GM19240 (cell line): ENCODE measurements at regions not wholly inside any gene's neighbourhood (a gene's known extent, or its start where the extent isn't known, plus 50 kb on each side); places are given as distances from the start of the nearest gene placed in this dataset.

Experiments
- DNase-seq: peaks from one replicate; pipeline ENCODE4 v3.0.0; 2011; ENCODE audit warnings: low spot score; ENCODE audit not compliant: insufficient read length

DNA sequence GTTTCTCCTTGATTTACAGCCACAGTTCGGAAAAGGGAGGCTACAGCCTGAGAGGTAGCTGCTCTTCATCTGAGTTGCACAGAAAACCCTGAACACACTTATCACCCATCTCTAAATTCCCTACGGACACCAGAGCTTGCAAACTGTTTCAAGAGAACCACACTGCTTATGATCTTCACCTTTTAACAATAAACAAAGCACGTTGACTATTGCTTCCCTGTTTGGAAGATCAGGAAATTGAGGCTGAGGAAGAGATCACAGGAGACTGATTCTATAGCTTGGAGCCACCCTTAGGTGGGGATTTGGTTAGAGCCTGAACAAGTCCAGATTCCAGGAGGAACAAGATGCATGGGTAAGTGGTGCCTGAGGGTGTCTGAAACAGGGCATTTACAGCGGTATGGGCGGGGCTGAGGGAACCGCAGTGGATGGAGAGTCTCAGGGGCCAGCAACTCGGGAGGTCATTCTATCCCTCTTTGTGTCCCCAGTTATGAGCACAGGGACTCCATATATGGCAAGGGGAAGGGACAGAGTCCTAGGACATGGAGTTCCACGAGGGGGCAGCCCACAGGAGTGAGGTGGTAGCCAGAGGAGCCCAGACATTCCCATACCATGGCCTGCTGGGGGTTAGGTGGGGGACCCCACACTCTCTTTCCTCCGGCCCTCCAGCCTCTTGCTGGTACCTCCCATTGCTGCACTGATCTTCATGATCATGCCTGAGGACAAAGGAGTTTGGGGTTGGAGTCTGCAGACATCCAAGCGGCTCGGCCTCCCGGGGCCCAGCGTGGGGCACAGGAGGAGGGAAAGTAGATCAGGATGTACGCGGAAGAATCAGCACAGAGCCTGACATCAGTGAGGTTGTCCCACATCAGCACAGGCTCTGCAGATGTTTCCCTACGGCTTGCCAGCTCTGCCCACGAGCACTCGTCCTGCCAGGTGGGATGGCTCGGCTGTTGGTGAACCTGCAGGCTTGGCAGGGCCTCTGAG is 162.3 kb upstream of the ZNF536 start:
- DNase-seq, result no peak

DNA sequence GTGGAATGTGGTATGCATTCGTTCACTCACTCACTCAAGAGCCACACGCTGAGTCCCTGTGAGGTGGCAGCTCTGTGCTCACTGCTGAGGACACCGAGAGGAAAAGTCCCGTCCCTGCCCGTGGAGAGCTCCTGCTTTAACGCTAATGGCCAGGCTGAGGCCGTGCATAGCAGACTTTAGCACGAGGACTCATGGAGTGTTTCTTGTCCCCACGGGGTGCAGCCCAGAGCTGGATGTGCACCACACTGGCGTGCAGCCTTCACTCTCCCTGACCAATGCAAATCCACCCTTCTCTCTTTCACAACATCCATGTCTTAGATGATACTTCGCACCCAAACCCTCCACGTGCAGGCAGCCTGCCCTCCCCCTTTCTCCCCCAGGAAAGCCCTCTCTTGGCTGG is 159.6 kb upstream of the ZNF536 start:
- no peak for DNase-seq

DNA sequence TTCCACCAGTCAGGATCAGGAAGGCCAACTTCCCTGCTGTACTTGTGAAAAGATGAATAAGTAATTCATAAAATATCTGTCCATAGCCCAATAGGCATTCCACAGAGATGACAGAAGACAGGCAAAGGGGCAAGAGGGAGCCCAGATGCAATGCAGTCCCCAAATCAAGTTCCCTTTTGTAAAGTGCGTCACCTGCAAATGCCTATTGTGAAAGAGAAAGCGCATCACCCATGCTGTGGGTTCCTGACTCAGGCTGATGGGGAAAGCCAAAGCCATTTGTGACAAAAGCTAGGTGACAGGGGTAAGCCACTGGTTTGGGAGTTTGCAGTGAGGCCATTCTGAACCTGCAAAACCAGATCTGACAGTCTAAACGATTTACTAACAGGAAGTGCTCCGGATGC is 157.5 kb upstream of the ZNF536 start:
- no peak for DNase-seq

DNA sequence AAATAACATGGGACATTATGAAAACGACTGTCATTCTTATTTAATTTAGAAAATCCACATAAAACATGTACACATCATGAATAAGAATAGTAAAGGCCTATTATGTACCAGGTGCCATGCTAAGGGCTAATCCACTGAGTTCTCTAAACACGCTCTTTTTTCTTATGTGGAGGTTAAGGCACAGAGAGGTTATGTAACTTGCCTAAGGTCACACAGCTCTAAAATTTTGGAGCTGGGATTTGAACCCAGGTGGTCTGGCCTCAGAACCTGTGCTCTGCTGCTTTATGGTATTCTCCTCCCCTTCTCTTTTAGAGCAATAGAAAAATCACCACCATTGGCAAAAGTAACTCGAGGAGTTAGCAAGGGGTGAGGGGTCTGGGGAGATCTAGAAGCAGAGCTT is 156.9 kb upstream of the ZNF536 start:
- DNase-seq, result no peak

DNA sequence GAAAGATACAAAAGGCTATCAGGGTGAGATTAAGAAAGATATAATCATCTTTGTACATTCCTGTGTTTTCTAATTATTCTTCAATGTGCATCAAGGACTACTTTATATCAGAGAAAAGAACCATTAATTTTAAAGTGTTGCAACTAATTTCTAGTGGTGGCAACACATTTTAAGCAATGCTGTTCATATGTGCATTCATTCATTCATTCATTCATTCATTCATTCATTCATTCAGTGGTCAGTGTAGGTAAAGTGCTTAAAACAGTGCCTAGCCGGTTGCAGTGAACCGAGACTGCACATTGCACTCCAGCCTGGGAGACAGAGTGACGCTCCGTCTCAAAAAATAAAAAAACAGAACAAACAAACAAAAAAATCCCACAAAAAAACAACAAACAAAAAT is 155.7 kb upstream of the ZNF536 start:
- no peak for DNase-seq

DNA sequence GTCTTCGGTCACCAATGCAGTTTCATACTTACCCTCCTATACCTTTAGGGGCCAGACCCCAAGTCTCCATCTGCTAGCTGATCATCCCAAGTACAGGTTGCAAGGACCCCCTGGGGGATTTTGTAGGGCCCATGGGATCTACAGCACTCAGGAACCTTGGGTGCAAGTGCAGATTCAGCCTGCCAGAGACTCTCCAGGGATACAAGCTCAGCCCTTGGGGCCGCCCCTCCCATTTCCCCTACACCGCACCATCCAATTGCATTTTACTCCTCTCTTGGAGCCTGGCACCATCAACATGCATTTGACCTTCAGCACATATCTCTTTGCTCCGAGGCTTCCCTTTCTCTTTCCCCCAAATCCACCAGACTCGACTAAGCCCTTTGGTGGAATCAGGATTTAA is 154.7 kb upstream of the ZNF536 start:
- DNase-seq, result no peak

DNA sequence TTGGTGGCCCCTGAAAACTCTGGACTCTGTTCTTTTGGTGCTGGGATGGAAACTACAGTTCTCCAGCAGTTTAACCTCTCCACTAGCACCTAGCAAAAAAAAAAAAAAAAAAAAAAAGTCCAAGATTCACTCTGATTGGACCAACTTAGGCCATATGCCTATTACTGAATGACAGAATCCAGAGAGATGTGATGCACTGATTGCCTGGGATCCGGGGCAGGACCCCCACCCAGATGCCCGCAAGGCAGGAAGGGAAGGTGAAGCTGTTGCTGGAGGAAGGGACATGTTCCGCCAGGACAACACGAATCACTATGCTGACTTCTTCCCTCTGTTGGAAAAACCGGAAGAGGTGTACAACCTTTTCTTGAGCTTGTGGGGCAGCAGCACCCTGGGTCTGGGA is 152.5 kb upstream of the ZNF536 start:
- no peak for DNase-seq

DNA sequence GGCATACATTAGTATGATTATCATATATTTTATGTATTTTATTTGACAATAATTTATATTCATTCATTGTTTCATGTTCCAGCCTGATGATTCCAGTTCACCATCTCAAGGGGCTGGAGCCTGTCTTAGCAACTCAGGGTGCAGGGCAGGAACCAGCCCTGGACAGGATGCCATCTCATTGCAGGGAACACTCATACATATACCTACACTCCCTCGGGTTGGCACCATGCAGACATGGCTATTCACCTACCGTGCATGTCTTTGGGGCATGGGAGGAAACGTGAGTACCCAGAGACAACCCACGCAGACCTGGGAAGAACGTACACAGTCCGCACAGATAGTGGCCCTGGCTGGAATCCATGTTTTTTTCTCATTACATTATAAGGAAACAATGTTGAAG is 151.0 kb upstream of the ZNF536 start:
- no peak for DNase-seq

DNA sequence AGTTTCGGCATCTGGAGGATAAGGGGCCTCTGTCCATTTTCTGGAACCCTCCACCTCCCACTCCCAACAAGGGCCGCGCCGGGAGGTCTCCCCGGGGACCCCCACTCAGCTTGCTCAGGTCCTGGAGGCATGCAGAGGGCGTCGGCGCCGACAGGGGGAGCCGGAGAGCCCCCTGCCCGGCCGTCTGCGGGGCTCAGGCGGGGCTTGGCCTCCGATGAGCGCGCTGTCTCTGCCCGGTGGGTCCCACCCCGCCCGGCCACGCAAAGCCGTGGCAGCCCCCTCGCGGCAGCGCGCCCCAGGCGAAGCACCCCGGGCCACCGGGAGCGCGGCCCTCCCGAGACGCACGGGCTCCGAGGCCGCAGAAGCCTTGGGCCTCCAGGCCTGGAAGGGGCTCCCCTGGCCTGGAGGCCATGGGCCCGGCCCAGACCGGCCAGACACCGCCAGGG is 149.7 kb upstream of the ZNF536 start:
- DNase-seq, result no peak

DNA sequence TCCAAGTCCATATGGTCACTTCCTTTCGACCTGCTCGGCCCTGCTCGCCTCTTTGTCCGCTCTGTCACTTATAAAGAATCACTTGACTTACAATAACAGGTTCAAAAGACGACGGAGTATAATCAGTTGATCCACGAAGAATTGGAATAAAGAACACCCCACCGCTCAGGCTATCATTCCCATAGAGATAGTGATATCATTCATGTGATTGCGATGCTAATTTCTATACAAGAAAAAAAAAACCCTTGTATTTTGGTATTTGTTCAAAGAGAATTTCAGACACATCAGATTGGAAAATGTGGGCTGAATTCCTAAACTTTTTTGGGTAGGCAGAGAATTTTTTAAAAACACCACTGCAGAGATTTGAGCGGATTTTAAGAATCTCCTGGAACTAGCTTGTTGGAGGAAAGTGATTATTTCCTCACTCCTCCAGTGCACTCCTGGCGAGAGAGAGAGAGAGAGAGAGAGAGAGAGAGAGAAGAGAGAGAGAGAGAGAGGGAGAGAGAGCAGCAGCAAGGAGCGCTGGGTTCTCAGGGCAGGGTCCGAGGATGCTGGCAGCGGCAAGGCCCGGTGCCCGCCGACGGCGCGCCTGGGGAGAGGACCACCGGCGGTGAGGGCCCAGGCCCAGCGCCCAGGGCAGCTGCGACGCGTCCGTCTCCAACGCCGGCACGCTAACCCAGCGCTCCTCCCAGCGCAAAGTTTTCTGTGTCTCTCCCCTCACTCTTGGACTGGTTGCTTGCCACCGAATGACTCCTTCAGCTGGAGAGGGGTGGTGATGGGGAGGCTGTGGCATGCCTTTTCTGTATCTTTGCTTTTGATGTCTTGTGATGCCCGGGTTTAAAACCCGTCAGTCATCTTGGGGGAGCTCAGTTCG is 149.0 kb upstream of the ZNF536 start:
- no peak for DNase-seq

DNA sequence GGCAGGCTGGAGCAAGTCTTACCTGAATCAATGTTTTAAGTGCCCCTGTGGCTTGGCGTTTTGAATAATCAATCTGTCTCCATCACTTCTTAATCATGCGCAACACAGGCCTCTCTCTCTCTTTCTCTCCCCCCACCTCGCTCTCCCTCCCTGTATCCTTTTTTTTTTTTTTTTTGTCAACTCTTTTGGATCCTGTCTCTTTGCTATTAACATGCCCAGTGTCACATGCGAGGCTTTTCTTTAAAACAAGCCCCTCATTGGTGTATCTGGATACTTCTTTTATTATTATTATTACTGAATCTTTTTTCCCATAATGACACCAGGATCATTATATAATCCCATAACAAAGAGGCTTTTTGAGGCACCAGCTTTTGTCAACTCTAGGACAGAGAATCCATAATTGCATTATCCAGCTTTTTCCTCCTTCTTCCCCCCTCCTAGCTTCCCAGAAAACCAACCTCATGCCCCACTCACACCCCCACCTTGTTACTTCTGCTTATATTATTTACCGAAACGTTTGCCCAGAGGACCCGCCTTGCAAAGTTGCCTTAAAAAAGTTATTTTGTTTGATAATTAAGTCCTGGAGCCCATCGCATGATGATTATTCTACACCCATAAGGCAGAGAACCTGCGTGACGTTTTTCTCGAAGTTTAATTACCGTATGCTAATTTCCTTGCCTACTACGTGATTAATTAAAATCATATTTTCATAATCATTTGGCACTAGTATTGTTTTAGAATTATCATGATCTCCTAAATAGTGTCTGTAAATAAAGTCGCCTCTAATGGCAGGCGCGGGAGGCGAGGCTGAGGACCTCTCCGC is 148.1 kb upstream of the ZNF536 start:
- no peak for DNase-seq

DNA sequence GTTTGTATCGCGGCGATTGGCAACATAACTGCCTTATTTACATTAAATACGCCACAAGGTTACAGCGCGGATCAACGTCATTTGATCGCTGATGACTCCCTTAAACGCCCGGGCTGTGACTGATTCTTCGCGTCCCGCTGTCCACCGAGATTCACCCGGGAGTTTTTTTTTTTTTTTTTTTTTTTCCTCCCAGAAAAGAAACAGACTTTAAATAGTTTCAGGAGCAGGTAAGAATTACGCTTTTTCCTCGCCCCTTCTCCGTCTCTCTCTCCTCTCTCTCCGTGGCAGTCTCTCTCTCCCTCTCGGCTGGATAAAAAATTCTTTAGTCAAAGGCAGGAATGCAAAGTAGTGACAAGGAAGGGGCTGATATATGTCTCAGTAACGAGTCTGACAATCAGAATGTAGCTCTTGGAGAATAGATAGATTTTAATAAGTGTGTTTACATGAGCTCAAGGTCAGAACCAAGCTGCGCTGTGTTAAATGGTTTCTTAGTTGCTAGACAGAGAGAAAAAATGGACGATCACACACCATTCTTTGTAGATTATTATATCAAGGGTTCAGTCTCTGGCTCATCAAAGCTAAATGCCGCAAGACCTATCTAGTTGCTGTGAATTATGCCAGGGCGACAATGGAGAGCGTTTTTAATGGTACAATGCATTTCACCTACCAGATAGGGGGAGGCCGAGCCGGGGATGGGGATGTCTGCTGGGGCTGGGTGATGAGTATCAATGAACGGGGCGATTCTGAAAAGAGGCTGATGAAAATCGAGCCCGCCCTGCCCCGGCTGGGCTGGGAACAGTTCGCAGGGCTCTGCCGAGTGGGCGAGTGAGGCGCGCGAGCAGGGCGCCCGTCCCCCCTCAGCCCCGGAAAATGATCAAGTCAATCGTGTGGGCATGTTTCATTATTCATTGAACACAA is 147.2 kb upstream of the ZNF536 start:
- DNase-seq, result no peak

DNA sequence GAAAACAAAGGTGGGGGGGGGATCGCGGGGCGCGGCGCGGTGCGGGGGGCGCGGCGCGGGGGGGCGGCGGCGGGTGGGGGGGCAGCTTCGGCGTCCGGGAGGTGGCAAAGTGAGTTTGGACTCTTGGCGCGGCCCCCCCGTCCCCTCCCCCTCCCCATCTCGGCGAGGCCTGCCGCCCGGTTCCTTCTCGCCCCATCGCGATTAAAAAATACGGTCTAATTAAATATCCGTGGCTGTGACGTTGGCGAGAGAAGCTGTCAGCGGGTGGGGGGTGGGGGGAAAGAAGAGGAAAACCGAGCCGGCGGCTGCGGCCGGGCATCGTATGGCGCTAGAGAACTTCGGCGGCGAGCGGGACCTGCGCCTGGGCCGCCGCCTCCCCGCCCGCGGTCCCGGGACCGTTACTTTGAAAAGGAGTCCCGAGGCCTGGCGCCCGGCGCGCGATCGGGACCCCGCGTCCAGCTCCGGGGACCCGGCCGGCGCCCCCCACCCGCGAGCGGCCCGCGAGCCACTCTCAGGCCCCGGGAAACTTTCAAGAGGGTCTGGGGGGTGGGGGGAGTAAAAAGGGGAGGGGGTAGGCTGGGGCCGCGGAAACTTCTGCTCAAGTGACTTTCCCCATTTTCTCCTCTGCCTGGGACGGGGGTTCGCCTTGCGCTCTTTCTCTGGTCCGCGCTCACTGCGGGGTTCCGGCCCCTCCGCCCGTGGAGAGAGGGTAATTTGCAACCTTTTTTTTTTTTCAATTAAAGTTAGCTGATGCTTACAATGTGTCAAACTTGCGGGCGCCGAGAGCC is 146.3 kb upstream of the ZNF536 start:
- DNase-seq, result no peak

DNA sequence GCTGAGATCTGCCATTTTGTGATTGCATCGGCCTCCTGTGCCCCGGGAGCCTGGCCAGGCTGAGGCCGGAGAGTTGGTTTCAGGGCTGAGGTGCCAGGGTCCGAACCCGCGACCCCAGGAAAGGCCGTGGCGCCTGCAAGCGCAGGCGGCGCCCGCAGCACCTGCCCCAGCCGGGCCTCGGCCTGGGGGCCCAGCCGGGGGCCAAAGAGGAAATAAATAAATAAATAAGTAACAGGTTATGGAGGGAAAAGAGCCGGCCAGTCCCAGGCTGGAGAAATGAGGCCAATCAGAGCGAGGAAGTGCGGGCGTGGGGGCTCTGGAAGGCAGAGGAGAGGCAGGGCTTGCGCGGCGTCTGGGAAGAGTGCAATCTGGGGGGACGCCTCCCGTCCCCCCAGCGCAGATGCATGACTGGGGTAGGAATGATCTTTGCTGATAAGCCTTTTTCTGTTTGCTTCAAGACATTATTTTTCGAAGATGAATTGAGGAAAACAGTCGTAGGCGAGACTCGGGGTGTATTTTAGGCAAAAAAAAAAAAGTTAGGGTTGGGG is 145.6 kb upstream of the ZNF536 start:
- DNase-seq, result no peak

DNA sequence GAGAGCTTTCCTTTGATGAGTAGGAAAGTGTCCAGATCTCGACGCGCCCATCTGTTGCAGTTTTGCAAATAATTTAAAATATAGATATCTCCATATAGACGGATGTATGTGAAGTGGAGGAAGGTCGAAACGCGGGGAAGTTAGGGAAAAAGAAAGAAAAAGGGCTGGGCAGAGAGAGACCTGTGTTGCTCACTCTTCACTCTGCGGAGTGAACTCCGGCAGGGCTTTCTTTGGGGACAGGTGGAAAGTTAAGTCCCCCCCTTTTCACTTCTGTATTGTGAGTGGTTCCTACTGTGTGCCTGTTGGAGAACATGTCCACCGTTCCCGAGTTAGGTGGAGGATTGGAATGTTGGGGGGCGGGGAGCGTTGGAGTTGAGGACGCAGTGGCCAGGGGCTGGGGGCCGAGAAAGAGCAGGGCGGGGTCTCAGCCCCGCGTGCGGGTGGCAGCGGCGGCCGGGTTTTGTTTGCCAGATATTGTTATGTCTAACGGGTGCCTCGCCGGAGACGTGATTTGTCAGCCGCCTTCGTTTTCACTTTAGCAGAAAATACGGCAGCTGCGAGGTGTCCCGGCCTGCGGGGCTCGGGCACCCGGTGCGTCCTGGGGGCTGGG is 145.1 kb upstream of the ZNF536 start:
- DNase-seq, result no peak

DNA sequence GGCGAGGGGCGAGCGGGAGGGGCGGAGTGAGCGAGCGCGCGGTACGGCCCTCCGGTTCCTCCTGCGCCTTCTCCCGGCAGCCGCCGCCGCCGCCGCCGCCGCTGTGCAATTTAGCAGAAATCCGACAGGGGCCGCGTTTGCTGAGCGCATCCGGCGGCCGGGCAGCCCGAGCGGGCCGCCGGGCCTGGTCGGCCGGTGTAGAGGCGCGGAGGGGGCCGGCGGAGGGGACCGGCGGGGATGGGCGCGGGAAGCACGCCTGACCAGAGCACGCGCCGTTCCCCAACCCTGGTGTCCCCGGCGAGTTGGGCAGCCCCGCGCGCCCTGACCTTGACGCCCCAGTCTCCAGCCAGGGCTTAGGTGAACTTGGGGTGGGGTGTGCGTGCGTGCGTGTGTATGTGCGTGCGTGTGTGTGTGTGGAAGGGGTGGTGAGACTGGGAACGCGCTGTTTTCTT is 144.5 kb upstream of the ZNF536 start:
- DNase-seq, result peak; percentile 61

DNA sequence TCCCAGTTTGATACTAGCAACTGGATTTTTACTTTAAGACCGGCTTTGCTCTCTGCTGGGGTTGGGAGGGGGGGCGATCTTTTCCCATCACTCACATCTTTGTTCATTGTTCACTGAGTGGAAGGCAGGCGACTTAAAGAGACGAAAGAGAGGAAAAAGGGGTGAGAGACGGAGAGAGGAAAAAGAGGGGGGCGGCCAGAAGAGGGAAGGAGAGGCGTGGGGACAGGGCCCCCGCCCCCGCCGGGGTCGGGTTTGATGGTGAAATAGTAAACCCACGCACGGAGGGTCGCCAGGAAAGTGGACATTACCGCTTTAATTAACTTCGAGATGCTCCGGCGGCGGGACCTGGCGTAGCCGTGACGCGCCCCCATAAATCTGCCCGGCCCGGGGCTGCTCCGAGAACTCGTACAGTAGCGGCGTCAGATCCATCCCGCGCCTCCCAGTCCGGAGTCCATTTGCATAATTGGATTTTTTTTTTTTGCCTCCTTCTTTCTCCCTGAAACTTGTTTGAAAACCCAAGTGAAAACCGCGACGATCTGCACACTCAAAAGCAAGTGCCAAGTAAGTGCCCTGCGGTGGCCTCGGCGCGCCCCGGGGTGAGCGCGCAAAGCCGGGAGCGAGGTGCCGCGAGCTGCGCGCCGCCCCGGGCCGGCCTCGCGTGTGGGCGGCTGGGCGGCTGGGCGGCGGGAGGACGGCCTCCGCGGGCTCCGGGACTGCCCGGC is 143.9 kb upstream of the ZNF536 start:
- DNase-seq, result no peak
